Fibroblast of skin of scalp (primary cell): ENCODE measurements at regions not wholly inside any gene's neighbourhood (a gene's known extent, or its start where the extent isn't known, plus 50 kb on each side); places are given as distances from the start of the nearest gene placed in this dataset.
A peak's percentile ranks its signal among the peaks of the same experiment; 100 is the strongest.
"Not testable (repeated sequence)": the region's sequence is repeated elsewhere in the genome, so short reads cannot be mapped to it uniquely, and the experiment has no call there.

Source experiments
- DNase-seq: peaks from one replicate; pipeline ENCODE4 v3.0.0-alpha.2; 2013

DNA sequence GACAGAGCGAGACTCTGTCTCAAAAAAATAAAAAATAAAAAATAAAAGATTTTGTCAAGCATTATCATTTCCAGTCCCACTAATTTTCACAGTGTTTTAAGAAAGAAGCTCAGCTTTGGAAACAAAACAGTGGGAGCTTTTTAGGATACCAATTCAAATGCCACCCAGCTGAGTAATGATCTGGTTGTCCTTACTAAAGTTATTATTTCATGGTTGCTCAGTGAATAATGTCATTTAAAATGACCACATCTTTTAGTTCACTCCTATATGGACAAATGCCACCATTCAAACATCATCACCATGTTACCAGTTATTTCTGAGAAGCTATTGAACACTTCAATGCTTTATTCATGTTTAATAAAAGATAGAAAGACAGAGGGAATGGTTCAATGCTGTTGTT, 365.0 kb downstream of the CCER1 start:
- DNase-seq, result peak; percentile 62

DNA sequence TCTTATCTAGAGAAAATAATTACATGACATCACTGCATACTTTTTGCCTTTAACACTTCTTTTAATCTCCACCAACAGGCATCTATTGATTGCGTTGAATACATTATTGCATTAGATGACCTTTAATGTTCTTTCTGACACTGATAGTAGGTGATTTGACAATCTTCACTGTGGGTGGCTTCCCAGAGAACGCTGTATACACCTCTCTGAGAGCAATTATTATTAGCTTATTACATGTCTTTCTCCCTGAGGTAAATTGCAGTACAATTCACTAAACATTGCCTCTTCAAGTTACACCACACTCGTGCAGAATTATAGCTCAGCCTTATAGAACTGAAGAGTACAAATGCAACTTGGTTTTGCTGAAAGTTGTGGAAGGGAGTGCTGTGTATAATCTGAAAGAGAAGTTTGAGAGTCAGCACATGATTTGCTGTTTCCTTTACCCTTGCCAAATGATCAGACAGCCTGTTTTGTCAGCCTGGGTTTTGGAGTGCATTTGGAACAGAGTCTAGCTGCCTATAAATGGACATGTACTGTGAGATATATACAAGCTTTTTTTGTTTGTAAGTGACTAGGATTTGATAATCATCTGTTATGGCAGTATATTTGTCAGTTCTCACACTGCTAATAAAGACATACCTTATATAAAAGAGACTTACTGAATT, 369.2 kb downstream of the CCER1 start:
- DNase-seq, result no peak

- DNase-seq, result no peak
These were observed 378.3 kb downstream of the CCER1 start for GRCh38 chr12:90576707-90577106.

DNA sequence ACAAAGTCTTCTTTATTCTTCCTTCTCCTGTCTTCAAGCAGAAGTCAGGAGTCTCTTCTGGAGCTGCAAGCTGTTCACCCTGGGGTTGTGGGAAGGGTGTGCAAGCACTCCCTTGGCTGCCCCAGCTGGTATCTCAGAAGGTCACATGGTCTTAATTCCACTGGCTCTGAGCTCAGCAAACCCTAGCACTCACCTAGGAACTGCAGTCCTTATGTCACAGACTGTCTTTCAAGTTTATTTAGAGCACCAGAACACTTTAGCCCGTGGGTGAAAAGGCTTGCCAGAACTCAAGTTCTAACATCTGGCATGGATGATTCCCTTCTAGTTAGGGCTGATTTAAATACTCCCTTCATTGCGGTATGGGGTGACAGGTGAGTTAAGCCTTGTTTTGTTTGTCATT, 379.0 kb downstream of the CCER1 start:
- no peak for DNase-seq

DNA sequence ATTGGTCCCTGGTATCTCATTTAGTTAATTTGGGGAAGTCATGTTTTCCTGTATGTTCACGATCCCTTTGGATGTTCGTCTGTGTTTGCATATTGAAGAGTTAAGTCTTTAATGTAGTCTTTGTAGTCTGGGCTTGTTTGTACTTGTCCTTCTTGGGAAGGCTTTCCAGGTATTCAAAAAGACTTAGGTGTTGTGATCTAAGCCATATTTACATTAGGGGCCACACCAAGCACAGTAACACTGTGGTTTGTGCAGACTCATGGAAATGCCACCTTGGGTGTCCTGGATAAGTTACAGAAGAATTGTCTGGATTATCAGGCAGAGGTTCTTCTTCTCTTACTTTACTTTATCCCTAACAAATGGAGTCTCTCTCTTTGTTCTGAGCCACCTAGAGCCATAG, 380.3 kb downstream of the CCER1 start:
- DNase-seq, result no peak

DNA sequence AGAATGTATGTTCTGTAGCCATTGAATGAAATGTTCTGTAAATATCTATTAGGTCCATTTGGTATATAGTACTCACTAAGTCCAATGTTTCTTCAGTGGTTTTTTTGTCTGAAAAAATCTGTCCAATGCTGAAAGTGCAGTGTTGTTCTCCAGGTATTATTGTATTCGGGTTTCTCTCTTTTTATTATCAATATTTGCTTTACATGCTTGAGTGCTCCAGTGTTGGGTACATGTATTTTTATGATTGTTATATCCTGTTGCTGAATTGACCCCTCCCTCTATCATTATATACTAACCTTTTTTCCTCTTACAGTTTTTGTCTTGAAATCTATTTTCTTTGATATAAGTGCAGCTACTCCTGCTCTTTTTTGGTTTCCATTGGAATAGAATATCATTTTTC, 382.2 kb downstream of the CCER1 start:
- DNase-seq, result no peak

GRCh38 chr12:90569685-90570084, 385.3 kb downstream of the CCER1 start:
- no peak for DNase-seq

DNA sequence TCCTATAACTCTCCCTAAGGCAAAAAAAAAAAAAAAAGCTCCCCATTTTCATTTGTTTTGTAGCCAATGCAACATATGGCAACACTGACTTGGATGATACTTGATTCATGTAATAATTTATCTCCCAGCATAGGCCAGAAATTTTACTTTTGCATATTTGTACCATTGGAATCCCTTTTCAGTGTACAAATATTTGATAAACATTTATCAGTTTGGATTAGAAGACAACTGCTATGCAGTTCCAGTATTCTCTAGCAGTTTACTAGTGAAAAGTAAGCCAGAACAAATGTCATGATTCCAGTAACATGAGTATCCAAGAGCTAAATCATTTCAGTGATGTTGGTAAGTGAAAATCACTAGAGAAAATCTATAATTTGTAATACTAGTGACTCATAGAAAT, 392.3 kb downstream of the CCER1 start:
- DNase-seq, result no peak

DNA sequence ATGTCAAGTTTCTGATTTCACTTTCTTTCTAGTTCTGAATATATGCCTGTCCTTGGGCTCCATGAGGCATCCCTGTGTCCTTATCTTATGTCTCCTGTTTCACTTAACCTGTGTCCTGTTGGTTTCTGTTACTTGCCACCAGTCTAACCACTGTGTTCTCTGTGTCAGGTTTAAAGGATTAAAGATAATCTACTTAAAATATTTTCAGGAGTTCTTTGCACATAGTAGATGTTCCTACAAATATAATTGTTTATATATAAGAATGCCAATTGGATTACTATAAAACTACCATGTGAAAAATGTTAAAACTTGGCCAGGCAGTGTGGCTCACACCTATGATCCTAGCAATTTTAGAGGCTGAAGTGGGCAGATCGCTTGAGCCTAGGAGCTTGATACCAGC, 406.4 kb downstream of the CCER1 start:
- no peak for DNase-seq

- DNase-seq, result no peak
These were observed 408.5 kb downstream of the CCER1 start for GRCh38 chr12:90546511-90546910.

DNA sequence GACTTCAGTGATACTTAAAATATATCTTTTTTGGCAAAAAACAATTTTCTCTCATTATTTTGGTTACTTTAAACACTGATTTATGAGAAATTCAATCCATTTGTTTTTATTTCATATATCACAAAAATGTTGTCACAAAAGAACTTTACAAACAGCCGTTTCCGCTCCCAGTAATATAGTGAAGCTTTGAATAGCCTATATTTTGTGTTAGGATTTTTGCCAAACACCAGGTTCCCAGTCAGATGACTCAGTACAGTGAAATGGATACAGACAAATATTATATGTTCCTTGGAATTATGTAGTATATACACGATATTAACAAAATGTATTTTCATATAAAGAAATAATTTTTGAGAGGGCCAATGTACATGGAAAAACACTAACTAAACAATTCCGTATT, 411.1 kb downstream of the CCER1 start:
- peak; percentile 13 for DNase-seq

- DNase-seq, result no peak
These were observed 411.6 kb downstream of the CCER1 start for GRCh38 chr12:90543374-90543773.

DNA sequence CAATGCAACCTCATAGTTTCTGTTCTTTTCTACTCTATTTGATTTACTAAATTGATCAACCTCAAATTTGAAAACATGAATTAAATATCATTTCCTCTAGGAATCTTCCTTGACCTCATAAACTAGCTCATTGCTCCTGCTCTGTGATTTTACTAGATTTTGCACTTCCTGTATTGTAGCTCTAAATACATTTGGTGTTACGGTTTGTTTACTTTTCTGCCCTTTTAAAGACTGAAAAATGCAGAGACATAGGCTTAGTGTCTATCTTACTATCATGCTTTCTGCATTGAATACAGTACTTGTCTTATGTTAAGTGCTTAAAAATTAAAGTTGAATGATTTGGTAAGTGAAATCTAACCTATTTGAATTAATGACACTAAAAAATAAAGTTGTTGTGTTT, 412.1 kb downstream of the CCER1 start:
- DNase-seq, result not testable (repeated sequence)

DNA sequence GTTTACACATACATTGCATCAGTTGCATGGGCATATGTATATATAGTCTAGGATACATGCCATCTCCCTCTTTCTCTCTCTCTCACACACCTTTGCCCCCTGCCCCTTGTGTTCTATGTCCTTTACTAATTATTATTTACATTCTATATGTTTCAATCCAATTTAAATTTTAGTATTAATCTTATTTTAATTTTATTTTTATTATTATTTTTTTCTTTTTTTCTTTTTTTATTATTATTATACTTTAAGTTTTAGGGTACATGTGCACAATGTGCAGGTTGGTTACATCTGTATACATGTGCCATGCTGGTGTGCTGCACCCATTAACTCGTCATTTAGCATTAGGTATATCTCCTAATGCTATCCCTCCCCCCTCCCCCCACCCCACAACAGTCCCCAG, 421.1 kb downstream of the CCER1 start:
- DNase-seq, result not testable (repeated sequence)

DNA sequence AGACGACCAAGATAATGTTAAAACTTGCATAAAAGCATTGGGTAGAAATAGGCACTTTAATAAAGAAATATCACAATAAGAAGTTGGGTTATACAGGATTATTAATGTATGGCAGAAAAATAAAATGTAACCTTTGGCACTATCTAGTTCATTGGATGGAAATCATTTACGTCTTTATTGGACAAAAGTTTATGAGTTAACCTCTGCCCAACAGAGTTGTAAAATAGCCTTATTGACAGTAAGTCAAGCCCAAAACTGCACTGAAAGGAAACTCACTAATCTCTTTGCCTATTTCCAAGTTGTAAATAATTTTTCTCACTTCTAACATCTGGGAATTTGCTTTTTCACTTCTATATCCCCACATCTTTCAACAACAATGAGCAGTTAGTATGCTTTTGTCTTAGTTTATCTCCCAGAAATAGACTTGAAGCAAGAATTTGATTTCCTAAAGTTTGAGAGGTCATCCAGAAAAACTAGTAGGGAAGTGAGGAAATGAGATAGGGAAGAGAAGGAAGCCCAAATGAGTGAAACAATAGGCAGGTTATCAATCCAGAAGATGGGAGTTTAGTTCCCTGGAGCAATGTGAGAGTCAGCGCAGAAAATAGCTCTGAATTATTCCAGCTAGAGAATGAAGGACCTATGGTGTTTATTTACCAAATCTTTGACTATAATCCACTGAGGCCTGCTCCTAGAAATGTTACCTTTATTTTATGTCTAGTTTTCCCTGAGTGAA, 434.8 kb downstream of the CCER1 start:
- DNase-seq, result no peak

GRCh38 chr12:90519285-90519684, 435.7 kb downstream of the CCER1 start:
- DNase-seq, result no peak

DNA sequence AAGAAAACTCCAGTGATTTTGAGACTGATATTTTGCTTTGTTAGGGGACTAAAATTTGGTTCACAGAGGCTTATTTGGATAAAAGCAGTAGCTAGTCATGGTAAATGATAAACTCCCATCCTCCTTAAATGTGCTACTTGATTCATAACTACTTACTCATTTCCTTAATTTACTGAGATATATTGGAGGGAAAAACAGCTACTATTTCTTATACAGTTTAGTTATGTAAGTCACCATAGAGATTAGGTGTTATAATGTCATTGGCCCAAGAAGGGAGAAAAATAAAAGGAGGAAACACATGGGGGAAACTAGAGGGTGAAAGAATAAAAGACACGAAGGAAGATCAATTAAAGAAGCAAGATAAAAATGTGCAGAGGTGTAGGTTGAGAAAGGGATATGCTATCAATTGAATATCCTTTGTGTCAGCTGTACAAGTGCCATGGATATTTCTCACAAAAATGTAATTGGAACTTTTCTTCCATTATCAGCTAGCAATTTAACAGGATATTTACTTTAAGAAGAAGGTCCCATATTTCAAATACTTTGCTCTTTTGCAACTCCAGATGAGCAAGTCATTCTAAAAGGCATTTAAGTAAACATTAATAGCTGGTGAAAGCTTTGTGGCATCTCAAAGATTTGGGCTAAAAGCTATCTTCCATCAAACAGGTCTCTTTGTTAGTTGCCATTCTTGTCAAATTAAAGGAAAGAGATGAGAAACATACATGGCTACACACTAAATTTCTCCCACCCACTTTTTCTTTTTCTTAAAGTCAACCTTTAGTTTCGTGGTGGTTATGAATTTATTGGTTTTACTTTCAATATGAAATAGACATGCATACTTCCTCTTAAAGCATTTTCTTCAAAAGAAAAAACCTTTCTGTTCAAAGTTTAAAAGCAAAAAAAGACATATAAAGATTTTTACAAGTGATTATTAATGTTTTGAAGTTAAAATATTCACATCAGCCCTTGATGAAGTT, 439.5 kb downstream of the CCER1 start:
- peak; percentile 45 for DNase-seq

GRCh38 chr12:90514325-90514724, 440.7 kb downstream of the CCER1 start:
- DNase-seq, result peak; percentile 41

GRCh38 chr12:90512518-90512917, 442.5 kb downstream of the CCER1 start:
- no peak for DNase-seq

- peak; percentile 31 for DNase-seq
These were observed 444.0 kb downstream of the CCER1 start for GRCh38 chr12:90510948-90511347.

DNA sequence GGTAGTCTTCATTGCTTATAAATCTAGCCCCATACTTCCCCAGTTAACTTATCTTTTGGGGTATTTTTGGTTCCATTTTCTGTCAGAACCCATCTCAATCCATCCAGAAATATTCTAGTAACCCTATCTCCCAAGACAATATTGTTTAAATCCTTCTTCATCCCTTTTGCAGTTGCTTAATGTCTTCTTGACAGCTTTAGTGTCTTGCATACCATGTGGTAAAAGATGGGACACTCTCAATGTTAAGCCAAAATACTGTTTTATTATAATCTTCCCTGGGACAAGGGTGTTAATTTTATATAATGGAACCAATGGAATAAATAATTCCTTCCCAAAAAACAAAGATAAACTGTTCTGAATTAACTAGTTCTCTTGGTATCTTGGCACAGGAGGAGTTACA, 450.2 kb downstream of the CCER1 start:
- no peak for DNase-seq

DNA sequence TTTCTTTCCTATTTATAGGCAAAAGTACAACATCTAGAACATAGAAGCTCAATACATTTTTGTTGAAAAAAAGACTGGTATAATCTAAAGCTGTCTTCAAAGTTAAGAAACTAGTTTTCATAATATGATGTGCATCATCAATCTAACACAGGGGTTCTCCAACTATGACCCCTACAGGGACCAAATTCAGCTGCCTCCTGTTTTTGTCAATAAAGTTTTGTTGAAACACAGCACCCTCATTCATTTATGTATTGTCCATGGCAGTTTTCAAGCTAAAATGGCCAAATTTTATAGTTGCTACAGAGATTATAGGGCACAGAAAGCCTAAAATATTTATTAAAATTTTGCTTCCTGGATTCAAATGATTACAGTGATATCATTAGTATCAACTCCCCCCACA, 452.9 kb downstream of the CCER1 start:
- DNase-seq, result no peak

DNA sequence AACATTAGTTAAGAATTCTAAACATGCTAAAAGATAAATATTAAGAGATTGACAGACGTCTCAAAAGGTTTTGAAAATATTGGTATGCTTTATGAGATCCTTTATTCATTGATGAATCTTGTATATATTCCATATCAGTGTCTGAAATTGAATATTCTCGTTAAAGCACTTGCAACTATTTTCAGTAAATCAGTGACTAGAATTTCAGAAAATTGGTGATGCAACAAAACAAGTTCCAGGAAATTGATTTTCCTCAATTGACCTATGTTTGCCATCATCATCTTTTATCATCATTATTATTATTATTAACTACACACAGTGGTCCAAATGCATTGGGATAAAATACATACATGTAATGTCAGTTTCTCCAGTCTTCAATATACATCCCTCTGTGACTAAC, 453.6 kb downstream of the CCER1 start:
- no peak for DNase-seq
